Lower leg skin (tissue), 3 donors: ENCODE measurements at regions not wholly inside any gene's neighbourhood (a gene's known extent, or its start where the extent isn't known, plus 50 kb on each side); places are given as distances from the start of the nearest gene placed in this dataset.

Experiments
- POLR2A ChIP-seq, 2 donors: fragments of 450-650 bp; IDR thresholded peaks; one replicate each; pipeline ENCODE4 v1.6.1; 2016 to 2017; ENCODE audit warnings: antibody characterized with exemption in 2 of 2, mild to moderate bottlenecking in 1 of 2, moderate library complexity in 1 of 2
- TF ChIP-seq, protein P1 (sequence below), 3 donors: fragments of 450-650 bp; IDR thresholded peaks; one replicate each; pipeline ENCODE4 v1.5.1; 2016; ENCODE audit warnings: antibody characterized with exemption in 3 of 3, mild to moderate bottlenecking in 3 of 3, moderate library complexity in 2 of 3

DNA sequence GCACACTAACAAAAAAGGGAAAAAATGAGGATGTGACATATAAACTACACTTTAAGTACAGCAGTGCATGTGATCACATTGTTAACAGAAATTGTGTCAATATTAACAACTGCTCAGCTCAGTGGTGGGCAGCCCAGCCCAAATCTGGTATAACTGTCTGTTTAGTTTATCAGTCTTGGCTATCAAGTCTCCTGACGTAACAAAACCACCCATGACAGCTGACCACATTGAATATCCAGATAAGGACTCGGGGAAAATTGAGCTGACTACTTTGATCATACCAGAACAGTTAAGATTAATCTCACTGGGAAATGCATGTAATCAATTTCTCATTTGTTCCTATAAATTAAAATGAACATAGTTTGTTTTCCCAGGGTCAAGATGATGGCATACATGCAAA is 396.6 kb downstream of the SNAPC1 start:
- TF ChIP-seq, protein P1, sequence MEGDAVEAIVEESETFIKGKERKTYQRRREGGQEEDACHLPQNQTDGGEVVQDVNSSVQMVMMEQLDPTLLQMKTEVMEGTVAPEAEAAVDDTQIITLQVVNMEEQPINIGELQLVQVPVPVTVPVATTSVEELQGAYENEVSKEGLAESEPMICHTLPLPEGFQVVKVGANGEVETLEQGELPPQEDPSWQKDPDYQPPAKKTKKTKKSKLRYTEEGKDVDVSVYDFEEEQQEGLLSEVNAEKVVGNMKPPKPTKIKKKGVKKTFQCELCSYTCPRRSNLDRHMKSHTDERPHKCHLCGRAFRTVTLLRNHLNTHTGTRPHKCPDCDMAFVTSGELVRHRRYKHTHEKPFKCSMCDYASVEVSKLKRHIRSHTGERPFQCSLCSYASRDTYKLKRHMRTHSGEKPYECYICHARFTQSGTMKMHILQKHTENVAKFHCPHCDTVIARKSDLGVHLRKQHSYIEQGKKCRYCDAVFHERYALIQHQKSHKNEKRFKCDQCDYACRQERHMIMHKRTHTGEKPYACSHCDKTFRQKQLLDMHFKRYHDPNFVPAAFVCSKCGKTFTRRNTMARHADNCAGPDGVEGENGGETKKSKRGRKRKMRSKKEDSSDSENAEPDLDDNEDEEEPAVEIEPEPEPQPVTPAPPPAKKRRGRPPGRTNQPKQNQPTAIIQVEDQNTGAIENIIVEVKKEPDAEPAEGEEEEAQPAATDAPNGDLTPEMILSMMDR (IDR thresholded peaks at IDR 0.05), result no peak
- TF ChIP-seq POLR2A (IDR thresholded peaks at IDR 0.05), result no peak
